ENCODE measurements at regions not wholly inside any gene's neighbourhood (a gene's known extent, or its start where the extent isn't known, plus 50 kb on each side); places are given as distances from the start of the nearest gene placed in this dataset.

DNA sequence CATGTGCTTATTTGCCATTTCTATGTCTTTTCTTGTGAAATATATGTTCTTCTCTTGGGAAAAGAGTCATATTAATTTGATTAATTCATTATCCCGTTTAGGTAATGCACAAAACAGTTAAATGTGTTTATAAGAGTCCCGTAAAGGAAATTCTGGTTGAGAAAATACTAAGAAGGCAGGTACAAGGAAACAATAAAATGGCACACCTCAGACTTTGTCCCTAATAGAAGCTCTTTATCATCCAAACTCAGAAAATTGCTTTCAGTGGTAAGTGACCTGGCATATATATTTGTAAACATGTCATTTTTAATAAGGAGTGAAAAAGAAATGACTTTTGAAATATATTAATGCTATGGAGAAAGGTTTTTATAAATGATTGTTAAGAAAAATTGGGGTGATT, 540.5 kb upstream of the CITED2 start:
- no peaks in the 10 kb centered on the region for H3K4me1 ChIP-seq
- no peak overlapping the region for H3K27ac ChIP-seq
- no peak for DNase-seq
- H3K9me3 ChIP-seq = no peaks in the 10 kb centered on the region
- no peak overlapping the region for H3K4me3 ChIP-seq
- WGBS, 2 donors = 73 to 92% methylated on average over 2 of the region's 2 CpGs
- no peak for TF ChIP-seq POLR2A (IDR thresholded peaks at IDR 0.05)
- TF ChIP-seq, protein P1, sequence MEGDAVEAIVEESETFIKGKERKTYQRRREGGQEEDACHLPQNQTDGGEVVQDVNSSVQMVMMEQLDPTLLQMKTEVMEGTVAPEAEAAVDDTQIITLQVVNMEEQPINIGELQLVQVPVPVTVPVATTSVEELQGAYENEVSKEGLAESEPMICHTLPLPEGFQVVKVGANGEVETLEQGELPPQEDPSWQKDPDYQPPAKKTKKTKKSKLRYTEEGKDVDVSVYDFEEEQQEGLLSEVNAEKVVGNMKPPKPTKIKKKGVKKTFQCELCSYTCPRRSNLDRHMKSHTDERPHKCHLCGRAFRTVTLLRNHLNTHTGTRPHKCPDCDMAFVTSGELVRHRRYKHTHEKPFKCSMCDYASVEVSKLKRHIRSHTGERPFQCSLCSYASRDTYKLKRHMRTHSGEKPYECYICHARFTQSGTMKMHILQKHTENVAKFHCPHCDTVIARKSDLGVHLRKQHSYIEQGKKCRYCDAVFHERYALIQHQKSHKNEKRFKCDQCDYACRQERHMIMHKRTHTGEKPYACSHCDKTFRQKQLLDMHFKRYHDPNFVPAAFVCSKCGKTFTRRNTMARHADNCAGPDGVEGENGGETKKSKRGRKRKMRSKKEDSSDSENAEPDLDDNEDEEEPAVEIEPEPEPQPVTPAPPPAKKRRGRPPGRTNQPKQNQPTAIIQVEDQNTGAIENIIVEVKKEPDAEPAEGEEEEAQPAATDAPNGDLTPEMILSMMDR (IDR thresholded peaks at IDR 0.05) = no peak
- H3K36me3 ChIP-seq (ENCODE audit: low read depth, missing control alignments) = no peaks in the 10 kb centered on the region
- no peaks in the 10 kb centered on the region for H3K27me3 ChIP-seq
- intact Hi-C loops (cut with DNase I; ENCODE audit: low total_unique reads) = no loop called here

DNA sequence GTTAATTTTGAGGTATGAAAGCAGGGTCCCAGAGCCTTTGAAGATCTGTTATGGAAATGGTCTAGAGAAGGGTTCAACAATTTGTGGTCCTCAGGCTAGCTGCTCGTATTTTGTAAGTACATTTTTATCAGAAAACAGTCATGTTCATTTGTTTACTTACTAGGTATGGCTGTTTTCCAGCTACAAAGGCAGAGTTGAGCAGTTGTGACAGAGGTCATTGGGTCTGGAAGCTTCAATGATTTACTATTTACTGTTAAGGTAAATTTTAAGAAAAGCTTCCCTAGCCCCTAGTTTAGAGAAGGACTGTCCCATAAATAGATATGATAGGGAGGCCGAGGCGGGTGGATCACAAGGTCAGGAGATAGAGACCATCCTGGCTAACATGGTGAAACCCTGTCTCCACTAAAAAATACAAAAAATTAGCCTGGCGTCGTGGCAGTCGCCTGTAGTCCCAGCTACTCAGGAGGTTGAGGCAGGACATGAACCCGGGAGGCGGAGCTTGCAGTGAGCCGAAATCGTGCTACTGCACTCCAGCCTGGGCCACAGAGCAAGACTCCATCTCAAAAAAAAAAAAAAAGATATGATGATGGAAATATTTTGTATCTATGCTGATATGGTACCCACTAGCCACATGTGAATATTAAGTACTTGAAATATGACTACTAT, 538.4 kb upstream of the CITED2 start:
- H3K27me3 ChIP-seq = no peaks in the 10 kb centered on the region
- intact Hi-C loops (cut with DNase I; ENCODE audit: low total_unique reads) = no loop called here
- no peaks in the 10 kb centered on the region for H3K36me3 ChIP-seq (ENCODE audit: low read depth, missing control alignments)
- no peaks in the 10 kb centered on the region for H3K4me1 ChIP-seq
- no peak overlapping the region for H3K4me3 ChIP-seq
- TF ChIP-seq POLR2A (IDR thresholded peaks at IDR 0.05) = no peak
- TF ChIP-seq, protein P1 (IDR thresholded peaks at IDR 0.05) = no peak
- 70 to 88% methylated on average over 10 of the region's 10 CpGs for WGBS, 2 donors
- H3K9me3 ChIP-seq = no peaks in the 10 kb centered on the region
- no peak for DNase-seq
- H3K27ac ChIP-seq = no peak overlapping the region

DNA sequence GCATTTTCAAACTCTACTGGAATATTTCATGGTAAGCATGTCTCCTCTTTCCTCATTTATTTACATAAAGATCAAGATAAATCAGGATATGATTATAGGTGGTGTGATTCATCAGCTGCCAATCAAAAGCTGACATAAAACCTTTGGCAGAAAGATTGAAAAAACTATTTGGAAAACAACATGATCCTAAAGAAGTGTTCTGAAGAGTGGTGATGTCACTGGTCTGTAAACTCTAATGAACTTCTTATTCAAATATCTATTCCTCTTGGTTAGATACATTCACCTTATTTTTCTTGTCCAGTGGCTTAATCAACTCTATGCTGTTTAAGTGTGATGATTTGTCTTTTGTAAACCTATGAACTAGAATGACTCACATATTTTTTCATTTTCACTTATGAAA, 535.5 kb upstream of the CITED2 start:
- no peak for DNase-seq
- no peak overlapping the region for H3K4me3 ChIP-seq
- no peak for TF ChIP-seq POLR2A (IDR thresholded peaks at IDR 0.05)
- TF ChIP-seq, protein P1 (IDR thresholded peaks at IDR 0.05) = no peak
- no peak overlapping the region for H3K27ac ChIP-seq
- H3K4me1 ChIP-seq = peaks cover 13% of the 10 kb centered on the region
- intact Hi-C loops (cut with DNase I; ENCODE audit: low total_unique reads) = no loop called here
- no peaks in the 10 kb centered on the region for H3K27me3 ChIP-seq
- H3K36me3 ChIP-seq (ENCODE audit: low read depth, missing control alignments) = no peaks in the 10 kb centered on the region
- no peaks in the 10 kb centered on the region for H3K9me3 ChIP-seq

DNA sequence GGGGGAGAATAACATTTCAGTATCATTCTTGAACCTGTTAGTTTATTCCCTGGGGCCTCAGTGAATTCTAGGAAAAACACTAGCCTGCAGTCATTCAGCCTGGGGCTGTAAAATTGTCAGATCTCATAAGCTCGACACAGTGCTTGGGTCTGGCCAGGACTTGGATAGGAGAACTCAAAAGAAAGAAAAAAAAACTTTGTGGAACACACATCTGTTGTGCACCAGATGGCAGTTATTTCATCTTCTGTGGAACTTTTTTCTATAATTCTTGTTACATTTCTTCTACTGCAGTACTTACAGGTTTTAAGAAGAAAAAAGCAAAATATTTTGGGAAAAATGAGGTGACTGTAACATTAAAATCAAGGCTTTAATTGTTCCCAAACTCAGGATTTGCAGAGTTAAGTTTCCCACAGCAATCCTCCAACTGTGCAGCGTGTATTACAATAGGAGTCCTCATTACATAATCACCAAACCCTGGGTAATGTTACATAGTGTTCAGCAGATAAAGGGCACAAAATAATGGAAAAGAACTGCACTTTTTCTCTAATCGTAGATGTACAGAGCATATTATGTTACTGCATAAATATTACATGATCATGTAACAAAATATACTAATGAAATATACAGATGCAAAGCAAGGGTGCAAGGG, 531.1 kb upstream of the CITED2 start:
- H3K4me3 ChIP-seq = no peak overlapping the region
- WGBS, 2 donors = 34 to 39% methylated on average over 3 of the region's 3 CpGs
- H3K4me1 ChIP-seq = peaks cover 16% of the 10 kb centered on the region
- no peak for DNase-seq
- TF ChIP-seq, protein P1 (IDR thresholded peaks at IDR 0.05) = no peak
- no peak for TF ChIP-seq POLR2A (IDR thresholded peaks at IDR 0.05)
- peak overlapping the region in 1 of 2 donors; percentile 22 for H3K27ac ChIP-seq
- no peaks in the 10 kb centered on the region for H3K9me3 ChIP-seq
- intact Hi-C loops (cut with DNase I; ENCODE audit: low total_unique reads) = no loop called here
- H3K36me3 ChIP-seq (ENCODE audit: low read depth, missing control alignments) = no peaks in the 10 kb centered on the region
- H3K27me3 ChIP-seq = no peaks in the 10 kb centered on the region

DNA sequence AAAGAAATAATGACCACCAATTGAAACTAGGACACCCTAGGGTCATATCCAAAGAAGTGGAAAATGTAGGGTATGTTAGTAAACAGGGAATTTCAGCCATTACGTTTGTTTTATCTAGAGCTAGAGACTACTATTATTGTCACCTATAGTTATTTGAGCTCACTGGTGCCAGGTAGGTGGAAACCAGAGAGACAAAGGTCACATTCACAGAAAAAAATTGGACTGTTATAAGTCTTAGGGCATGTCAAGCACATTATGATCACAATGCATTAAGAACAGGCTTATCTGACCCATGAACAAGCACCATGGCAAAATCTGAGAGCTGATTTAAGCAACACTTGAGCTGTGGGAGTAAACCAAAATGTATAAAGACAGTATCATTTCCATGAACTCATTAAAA, 530.1 kb upstream of the CITED2 start:
- Histone ChIP-seq H3K27ac (no peak overlapping the region), H3K36me3 (ENCODE audit: low read depth, missing control alignments) (no peaks in the 10 kb centered on the region), H3K4me3 (no peak overlapping the region), H3K4me1 (peaks cover 16% of the 10 kb centered on the region), H3K9me3 (no peaks in the 10 kb centered on the region), H3K27me3 (no peaks in the 10 kb centered on the region)
- TF ChIP-seq POLR2A (IDR thresholded peaks at IDR 0.05) = no peak
- TF ChIP-seq, protein P1 (IDR thresholded peaks at IDR 0.05) = no peak
- 68 to 84% methylated on average over 1 of the region's 1 CpG for WGBS, 2 donors
- intact Hi-C loops (cut with DNase I; ENCODE audit: low total_unique reads) = no loop called here
- DNase-seq = no peak
